Posterior cingulate gyrus (tissue), 11 donors: ENCODE measurements at regions not wholly inside any gene's neighbourhood (a gene's known extent, or its start where the extent isn't known, plus 50 kb on each side); places are given as distances from the start of the nearest gene placed in this dataset.

Experiments
- DNase-seq, 10 donors: peaks; one replicate each; pipeline versions ENCODE4 v3.0.0 to v3.0.0-alpha.2; 2020 to 2021; ENCODE audit warnings: mixed read lengths in 3 of 10
- intact Hi-C: fragments of 100-400 bp; cut with DNase I; formaldehyde crosslinking; loops from one replicate; pipeline ENCODE4 v1.15.1; 2023

- DNase-seq = peak in 1 of 10 donors; percentile 55
These were observed 78.4 kb upstream of the FOXP4 start for GRCh38 chr6:41467627-41468404.

GRCh38 chr6:41469156-41470028 is 76.8 kb upstream of the FOXP4 start:
- peak in 1 of 10 donors; percentile 68 for DNase-seq
- intact Hi-C loops = no loop called here

More at GRCh38 chr6:41467627-41468404, 78.4 kb upstream of the FOXP4 start:
- intact Hi-C loops = no loop called here

DNA sequence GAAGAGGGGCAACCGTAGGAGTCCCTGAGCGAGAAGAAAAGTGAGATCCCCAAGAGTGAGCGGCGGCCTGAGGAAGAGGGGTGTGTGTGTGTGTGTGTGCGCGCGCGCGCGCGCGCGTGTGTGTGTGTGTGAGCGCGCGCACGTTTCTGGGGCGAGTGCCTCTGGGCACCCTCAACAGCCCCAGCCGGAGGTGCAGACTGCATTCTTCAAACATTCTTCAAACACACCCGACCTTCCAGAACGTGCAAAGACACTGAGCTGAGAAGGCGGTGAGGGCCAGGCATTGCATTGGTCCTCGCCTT is 76.2 kb upstream of the FOXP4 start:
- no peak for DNase-seq
- intact Hi-C loops = no loop called here

GRCh38 chr6:41470331-41471063 is 75.7 kb upstream of the FOXP4 start:
- peak in 1 of 10 donors; percentile 66 for DNase-seq
- intact Hi-C loops = no loop called here

DNA sequence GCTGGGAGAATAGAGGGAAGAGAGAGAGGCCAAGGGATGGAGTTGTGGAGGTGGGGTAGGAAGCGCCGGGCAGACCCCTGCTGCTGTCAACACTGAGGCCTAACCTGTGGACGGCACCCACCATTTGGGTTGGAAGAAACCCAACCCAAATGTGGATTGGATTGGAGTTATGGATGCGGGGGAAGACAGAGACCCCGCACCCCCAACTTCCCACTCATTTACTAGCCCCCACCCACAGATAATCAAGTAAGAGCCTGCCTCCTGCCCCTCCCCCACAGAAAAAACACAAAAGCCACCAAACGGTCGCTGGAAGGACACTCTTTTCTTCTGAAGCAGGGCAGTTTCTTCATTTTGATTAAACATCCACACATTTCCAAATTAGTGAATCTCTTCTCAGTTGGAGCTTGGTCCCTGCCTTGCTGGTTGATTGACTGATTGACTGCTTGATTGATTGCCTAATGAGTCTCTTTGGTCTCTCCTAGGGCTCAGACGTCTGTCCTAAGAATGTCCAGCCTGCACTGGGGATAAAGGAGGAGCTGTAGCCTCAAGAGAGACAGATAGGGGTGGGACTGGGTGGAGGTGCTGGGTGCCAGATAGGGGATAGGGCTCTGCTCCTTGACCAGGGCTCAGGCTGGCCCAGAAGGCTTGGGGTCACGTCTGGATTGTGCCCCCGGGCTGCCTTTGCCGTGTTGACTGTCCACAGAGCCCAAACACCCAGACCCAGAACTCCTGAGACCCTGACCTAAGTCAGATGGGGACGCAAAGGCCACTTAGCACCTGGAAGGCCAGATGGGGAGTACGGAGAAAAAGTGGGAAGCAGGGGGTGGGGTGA is 74.9 kb upstream of the FOXP4 start:
- intact Hi-C loops = no loop called here
- peak in 2 of 10 donors; percentile 35 to 67 for DNase-seq

GRCh38 chr6:41474213-41474933 is 71.8 kb upstream of the FOXP4 start:
- DNase-seq = peak in 2 of 10 donors; percentile 26 to 29
- intact Hi-C loops = no loop called here

DNA sequence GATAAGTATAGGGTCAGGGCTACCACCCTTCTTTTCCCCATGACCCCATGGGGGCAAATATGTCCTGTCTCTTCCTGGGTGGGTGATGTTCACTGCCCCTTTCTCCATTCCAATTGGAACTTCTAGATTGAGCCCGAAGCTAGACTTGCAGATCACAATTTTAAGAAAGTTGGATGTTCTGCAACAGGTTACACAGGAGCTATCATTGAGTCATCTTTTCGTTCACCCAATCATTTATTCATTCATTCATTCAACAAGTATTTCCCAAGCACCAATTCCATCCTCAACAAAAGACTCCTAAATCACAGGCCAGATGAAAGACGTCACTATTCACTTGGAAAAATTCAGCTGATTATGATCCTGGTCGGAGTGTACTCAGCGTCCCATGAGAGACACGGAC is 71.0 kb upstream of the FOXP4 start:
- peak in 1 of 10 donors; percentile 7 for DNase-seq
- intact Hi-C loops = no loop called here

- DNase-seq = peak in 2 of 10 donors; percentile 7 to 8
- intact Hi-C loops = no loop called here
These were observed 70.3 kb upstream of the FOXP4 start for GRCh38 chr6:41475737-41476357.

DNA sequence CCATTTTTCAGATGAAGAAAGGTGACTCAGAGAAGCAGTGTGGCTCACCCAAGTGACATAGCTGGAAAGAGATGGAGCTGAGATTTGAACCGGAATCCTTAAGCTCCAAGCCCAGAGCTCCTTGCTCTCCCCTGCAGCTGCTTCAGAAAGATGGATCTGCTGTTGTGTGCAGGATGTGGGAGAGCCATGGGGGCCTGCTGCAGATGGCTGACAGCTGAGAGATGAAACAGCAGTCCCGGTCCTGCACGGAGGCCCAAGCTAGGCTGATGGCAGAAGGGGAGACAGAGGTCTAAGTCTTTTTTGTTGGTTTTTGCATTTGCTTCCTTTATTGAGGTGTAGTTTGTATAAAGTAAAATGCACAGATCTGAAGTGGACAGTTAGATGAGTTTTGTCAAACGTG is 69.8 kb upstream of the FOXP4 start:
- intact Hi-C loops = no loop called here
- peak in 2 of 10 donors; percentile 4 to 35 for DNase-seq

- DNase-seq = peak in 2 of 10 donors; percentile 1 to 4
- intact Hi-C loops = no loop called here
These were observed 68.6 kb upstream of the FOXP4 start for GRCh38 chr6:41477572-41477971.

DNA sequence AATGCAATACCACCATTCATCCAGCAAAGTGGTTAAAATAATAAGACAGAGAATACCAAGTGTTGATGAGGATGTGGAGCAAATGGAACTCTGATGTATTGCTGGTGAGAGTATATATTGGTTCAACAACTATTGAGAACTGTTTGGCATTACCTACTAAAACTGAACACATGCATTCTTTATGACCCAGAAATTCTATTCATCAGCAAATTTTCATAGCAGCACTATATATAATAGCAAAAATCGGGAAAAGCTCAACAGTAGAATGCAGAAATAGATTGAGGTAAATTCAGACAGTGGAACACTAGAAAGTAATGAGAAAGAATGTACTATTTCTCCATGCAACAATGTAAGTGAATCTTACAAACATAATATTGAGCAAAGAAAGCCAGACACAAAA is 62.2 kb upstream of the FOXP4 start:
- intact Hi-C loops = no loop called here
- no peak for DNase-seq

- peak in 1 of 10 donors; percentile 21 for DNase-seq
- intact Hi-C loops = no loop called here
These were observed 58.2 kb upstream of the FOXP4 start for GRCh38 chr6:41487860-41488432.

GRCh38 chr6:41488433-41489119 is 57.6 kb upstream of the FOXP4 start:
- DNase-seq = peak in 1 of 10 donors; percentile 57
- intact Hi-C loops = no loop called here

DNA sequence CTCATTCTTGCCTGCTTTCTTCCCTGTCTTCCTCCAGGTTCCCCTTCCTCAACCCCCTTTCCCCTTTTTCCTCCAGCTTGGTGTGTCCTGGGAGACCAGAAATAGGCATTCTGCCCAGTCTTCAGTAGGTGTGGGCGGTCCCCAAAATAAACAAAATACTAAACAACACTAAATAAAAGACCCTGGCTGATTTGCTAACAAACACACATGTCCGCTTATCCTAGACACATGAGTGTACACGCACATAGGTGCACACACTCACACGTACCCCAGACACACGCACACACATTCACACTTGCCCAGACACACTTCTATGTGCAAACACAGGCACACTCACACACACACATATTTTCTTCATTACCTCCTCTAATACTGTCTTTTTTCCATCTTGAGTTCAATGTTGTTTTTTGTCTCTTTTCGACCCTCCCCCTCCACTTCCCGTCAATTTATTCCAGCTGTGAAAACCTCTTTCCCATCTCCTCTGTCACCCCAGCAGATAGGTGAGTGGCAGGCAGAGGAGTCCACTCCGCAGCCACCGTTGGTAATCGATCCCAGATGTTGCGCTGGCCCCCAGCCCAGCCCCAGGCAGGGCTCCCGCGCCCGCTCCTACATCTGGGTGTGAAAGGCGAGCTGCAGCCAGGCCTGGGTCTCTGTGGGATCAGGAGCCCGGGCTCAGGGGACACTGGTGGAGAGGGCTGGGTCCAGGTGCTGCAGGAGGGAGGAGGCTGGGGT is 56.9 kb upstream of the FOXP4 start:
- DNase-seq = peak in 1 of 10 donors; percentile 49

GRCh38 chr6:41492261-41492891 is 53.8 kb upstream of the FOXP4 start:
- peak in 2 of 10 donors; percentile 64 to 68 for DNase-seq
- intact Hi-C loops = no loop called here

More for the DNA sequence above, 56.9 kb upstream of the FOXP4 start:
- intact Hi-C loops = no loop called here

DNA sequence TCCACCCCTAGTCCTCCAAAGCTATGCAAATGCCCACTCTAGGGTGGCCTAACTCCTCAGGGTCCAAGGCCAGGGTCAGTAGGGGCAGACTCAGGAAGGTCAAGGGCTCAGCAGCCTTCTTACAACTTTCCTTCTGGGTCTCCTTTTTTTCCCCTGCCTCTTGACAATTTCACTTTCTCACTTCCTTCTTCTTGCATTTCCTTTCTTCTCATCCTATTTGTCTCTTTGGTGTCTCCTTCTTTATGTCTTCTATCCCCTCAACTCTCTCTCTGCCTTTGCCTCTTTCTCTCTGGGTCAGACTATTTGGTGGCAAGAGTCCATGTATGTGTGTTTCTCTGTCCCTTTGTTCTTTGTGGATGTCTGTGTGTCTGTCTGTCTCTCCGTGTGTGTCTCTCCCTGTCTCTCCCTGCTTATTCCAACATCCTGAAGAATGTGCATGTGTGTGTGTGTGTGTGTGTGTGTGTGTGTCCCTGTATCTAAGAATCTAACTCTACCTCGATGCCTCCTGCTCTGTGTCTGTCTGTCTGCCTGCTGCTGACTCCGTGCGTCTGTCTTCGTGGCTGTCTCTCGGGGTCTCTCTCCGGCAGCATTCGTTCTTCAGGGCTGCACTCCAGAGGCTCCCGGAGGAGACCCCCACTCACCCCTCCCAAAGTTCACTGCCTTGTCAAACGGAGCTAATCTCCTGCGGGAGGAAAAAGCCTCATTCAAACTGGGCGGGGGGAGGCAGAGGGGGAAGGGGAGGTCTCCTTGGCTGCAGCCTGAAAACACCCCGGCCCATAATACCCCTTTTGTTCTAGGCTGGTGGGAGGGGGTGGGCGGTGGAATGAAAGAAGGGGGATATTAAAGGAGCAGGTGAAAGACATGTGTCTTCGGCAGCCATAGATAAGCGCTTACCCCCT is 51.7 kb upstream of the FOXP4 start:
- DNase-seq = peak in 1 of 10 donors; percentile 24
- intact Hi-C loops = no loop called here
